ENCODE measurements at regions not wholly inside any gene's neighbourhood (a gene's known extent, or its start where the extent isn't known, plus 50 kb on each side); places are given as distances from the start of the nearest gene placed in this dataset.

DNA sequence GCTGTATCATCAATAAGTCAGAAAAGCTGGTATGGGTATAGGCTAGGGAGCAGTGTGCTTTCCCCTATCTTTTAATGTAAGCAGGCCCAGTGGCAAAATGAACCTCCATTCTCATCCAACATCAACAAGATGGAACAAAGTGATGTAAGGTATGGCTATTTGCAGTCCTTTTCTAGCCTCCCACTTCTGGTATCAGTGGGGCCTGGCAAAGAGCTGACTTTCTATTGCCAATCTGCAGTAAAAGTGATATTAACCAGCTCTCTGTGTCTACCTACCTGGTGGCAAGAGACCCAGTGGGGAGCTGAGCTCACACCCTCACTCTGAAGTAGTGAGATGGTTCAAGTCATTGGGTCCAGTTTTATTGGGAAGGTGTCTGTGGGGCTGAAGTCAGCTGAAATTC lies 1492.6 kb downstream of the CDH11 start:
- Histone ChIP-seq H3K79me2 (ENCODE audit: control insufficient read depth, insufficient read depth, low read length) (no peaks in the 10 kb centered on the region), H2AFZ (ENCODE audit: control insufficient read depth, low read depth, low read length) (no peak overlapping the region), H3K27me3 (replicated peaks in 1 of 2; ENCODE audit: control insufficient read depth in 2 of 2, insufficient read depth in 2 of 2, low read length in 1 of 2) (no peaks in the 10 kb centered on the region), H3K4me2 (ENCODE audit: control insufficient read depth, insufficient read depth) (no peak overlapping the region), H3K9ac (ENCODE audit: control insufficient read depth, insufficient read depth, low read length) (no peak overlapping the region), H4K20me1 (ENCODE audit: control insufficient read depth, insufficient read depth) (no peaks in the 10 kb centered on the region), H3K4me3 (no peak overlapping the region), H3K4me1 (ENCODE audit: control insufficient read depth, insufficient read depth, low read length) (no peaks in the 10 kb centered on the region), H3K27ac (ENCODE audit: control insufficient read depth, insufficient read depth) (no peak overlapping the region), H3K36me3 (ENCODE audit: control insufficient read depth in 2 of 2, insufficient read depth in 2 of 2, low read length in 1 of 2) (no peaks in the 10 kb centered on the region), H3K9me3 (replicated peaks; ENCODE audit: control insufficient read depth, insufficient read depth, low read length) (no peaks in the 10 kb centered on the region)
- ChIA-PET CTCF (interaction anchor here (1.0 kb wide), 1 partner anchor 24 kb away, joined by 3 read pairs; no protein-coding TSS in a partner anchor), POLR2A (no interaction called here), RAD21 (ENCODE audit: unreplicated experiment) (no interaction called here), SMC1A (ENCODE audit: uncharacterized antibody, unreplicated experiment) (no interaction called here)
- FAIRE-seq (no peak), DNase-seq (ENCODE audit: low read depth, low spot score) (no peak), ATAC-seq (no peak)
- intact Hi-C loops (cut with micrococcal nuclease; ENCODE audit: unreplicated experiment) (no loop called here), in situ Hi-C loops (cut with MboI) (no loop called here)
- TF ChIP-seq EP300 (IDR thresholded peaks at IDR 0.05; ENCODE audit: borderline replicate concordance in 1 of 2, control insufficient read depth in 1 of 2, low read depth in 2 of 2, low read length in 2 of 2) (no peak), MEF2B (IDR thresholded peaks at IDR 0.05; ENCODE audit: partially characterized antibody, poor library complexity, severe bottlenecking) (no peak), NFYB (IDR thresholded peaks at IDR 0.05; ENCODE audit: insufficient read depth, low read depth, low read length) (no peak), CBX5 (IDR thresholded peaks at IDR 0.05; ENCODE audit: low read depth) (no peak), STAT3 (IDR thresholded peaks at IDR 0.05; ENCODE audit: low read depth, low read length) (no peak), ZNF24 (IDR thresholded peaks at IDR 0.05) (no peak), TAF1 (IDR thresholded peaks at IDR 0.05; ENCODE audit: borderline replicate concordance, low read depth, low read length) (no peak), SIX5 (IDR thresholded peaks at IDR 0.05; ENCODE audit: low read depth, low read length, severe bottlenecking) (no peak), SREBF2 (IDR thresholded peaks at IDR 0.05; ENCODE audit: low read length) (no peak), MYC (IDR thresholded peaks at IDR 0.05; ENCODE audit: insufficient read depth, insufficient read length, insufficient replicate concordance, low read length, severe bottlenecking) (no peak), BCL3 (IDR thresholded peaks at IDR 0.05; ENCODE audit: borderline replicate concordance, insufficient read depth, low read depth, low read length, poor library complexity, severe bottlenecking) (no peak)
- TF ChIP-seq, protein P1, sequence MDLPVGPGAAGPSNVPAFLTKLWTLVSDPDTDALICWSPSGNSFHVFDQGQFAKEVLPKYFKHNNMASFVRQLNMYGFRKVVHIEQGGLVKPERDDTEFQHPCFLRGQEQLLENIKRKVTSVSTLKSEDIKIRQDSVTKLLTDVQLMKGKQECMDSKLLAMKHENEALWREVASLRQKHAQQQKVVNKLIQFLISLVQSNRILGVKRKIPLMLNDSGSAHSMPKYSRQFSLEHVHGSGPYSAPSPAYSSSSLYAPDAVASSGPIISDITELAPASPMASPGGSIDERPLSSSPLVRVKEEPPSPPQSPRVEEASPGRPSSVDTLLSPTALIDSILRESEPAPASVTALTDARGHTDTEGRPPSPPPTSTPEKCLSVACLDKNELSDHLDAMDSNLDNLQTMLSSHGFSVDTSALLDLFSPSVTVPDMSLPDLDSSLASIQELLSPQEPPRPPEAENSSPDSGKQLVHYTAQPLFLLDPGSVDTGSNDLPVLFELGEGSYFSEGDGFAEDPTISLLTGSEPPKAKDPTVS (IDR thresholded peaks at IDR 0.05; ENCODE audit: low read depth, low read length): no peak
- TF ChIP-seq, protein P2, sequence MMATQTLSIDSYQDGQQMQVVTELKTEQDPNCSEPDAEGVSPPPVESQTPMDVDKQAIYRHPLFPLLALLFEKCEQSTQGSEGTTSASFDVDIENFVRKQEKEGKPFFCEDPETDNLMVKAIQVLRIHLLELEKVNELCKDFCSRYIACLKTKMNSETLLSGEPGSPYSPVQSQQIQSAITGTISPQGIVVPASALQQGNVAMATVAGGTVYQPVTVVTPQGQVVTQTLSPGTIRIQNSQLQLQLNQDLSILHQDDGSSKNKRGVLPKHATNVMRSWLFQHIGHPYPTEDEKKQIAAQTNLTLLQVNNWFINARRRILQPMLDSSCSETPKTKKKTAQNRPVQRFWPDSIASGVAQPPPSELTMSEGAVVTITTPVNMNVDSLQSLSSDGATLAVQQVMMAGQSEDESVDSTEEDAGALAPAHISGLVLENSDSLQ (IDR thresholded peaks at IDR 0.05): no peak
- BruUV-seq (replicated peaks): no TSS peak
